Suprapubic skin (tissue), 4 donors: ENCODE measurements at regions not wholly inside any gene's neighbourhood (a gene's known extent, or its start where the extent isn't known, plus 50 kb on each side); places are given as distances from the start of the nearest gene placed in this dataset.

Experiments
- DNase-seq, 2 donors: peaks; one replicate each; pipeline ENCODE4 v3.0.0-alpha.2; 2019; ENCODE audit warnings: low spot score in 2 of 2
- H3K27ac ChIP-seq: fragments of 200-600 bp; sonication (generic); one replicate; pipeline ENCODE4 v1.5.1; 2019
- H3K27me3 ChIP-seq: fragments of 200-600 bp; sonication (generic); one replicate; pipeline ENCODE4 v1.5.1; 2019
- H3K36me3 ChIP-seq: fragments of 200-600 bp; sonication (generic); one replicate; pipeline ENCODE4 v1.5.1; 2019
- H3K4me1 ChIP-seq: fragments of 200-600 bp; sonication (generic); one replicate; pipeline ENCODE4 v1.5.1; 2019
- H3K4me3 ChIP-seq: fragments of 200-600 bp; sonication (generic); one replicate; pipeline ENCODE4 v1.5.1; 2019; ENCODE audit warnings: mild to moderate bottlenecking
- H3K9me3 ChIP-seq: fragments of 200-600 bp; sonication (generic); one replicate; pipeline ENCODE4 v1.5.1; 2019
- CTCF ChIP-seq, 2 donors: fragments of 200-600 bp in 1 of 2; fragments of 450-650 bp in 1 of 2; sonication (generic) in 1 of 2; IDR thresholded peaks; one replicate each; pipeline ENCODE4 v1.5.1; 2016 to 2019; ENCODE audit warnings: antibody characterized with exemption in 2 of 2, mild to moderate bottlenecking in 1 of 2, moderate library complexity in 1 of 2
- EP300 ChIP-seq: sonication (generic); formaldehyde crosslinking; IDR thresholded peaks from one replicate; pipeline ENCODE4 v1.6.1; 2017; ENCODE audit warnings: antibody characterized with exemption
- POLR2A ChIP-seq, 2 donors: fragments of 450-650 bp; IDR thresholded peaks; one replicate each; pipeline ENCODE4 v1.6.1; 2017; ENCODE audit warnings: antibody characterized with exemption in 2 of 2, mild to moderate bottlenecking in 2 of 2, moderate library complexity in 2 of 2
- POLR2AphosphoS5 ChIP-seq, 3 donors: sonication (generic); formaldehyde crosslinking; IDR thresholded peaks; one replicate each; pipeline ENCODE4 v1.6.1; 2017; ENCODE audit warnings: antibody characterized with exemption in 3 of 3
- WGBS: methylation state at CpG from one replicate; pipeline ENCODE4 v1.1.5; 2018; 5-methylcytosine and 5-hydroxymethylcytosine counted together

GRCh38 chr17:13727441-13728171 lies 125.9 kb upstream of the HS3ST3A1 start:
- DNase-seq: no peak
- Histone ChIP-seq H3K27ac (no peak overlapping the region), H3K4me1 (no peaks in the 10 kb centered on the region), H3K4me3 (no peak overlapping the region), H3K36me3 (no peaks in the 10 kb centered on the region), H3K9me3 (no peaks in the 10 kb centered on the region), H3K27me3 (no peaks in the 10 kb centered on the region)
- 72% methylated on average over 6 of the region's 6 CpGs for WGBS
- no peak for TF ChIP-seq CTCF (IDR thresholded peaks at IDR 0.05)
- no peak for TF ChIP-seq EP300
- TF ChIP-seq POLR2AphosphoS5 (IDR thresholded peaks at IDR 0.05): no peak
- no peak for TF ChIP-seq POLR2A (IDR thresholded peaks at IDR 0.05)

- H3K4me3 ChIP-seq: no peak overlapping the region
- no peaks in the 10 kb centered on the region for H3K9me3 ChIP-seq
- H3K27me3 ChIP-seq: no peaks in the 10 kb centered on the region
- DNase-seq: no peak
- no peaks in the 10 kb centered on the region for H3K4me1 ChIP-seq
- TF ChIP-seq POLR2A (IDR thresholded peaks at IDR 0.05): no peak
- no peak for TF ChIP-seq EP300
- TF ChIP-seq POLR2AphosphoS5 (IDR thresholded peaks at IDR 0.05): no peak
- no peak for TF ChIP-seq CTCF (IDR thresholded peaks at IDR 0.05)
- WGBS: 73% methylated on average over 4 of the region's 4 CpGs
- H3K27ac ChIP-seq: no peak overlapping the region
- H3K36me3 ChIP-seq: no peaks in the 10 kb centered on the region
These were observed 127.1 kb upstream of the HS3ST3A1 start for GRCh38 chr17:13728781-13729180.

- Histone ChIP-seq H3K36me3 (no peaks in the 10 kb centered on the region), H3K9me3 (no peaks in the 10 kb centered on the region), H3K4me3 (no peak overlapping the region), H3K27me3 (no peaks in the 10 kb centered on the region), H3K27ac (no peak overlapping the region), H3K4me1 (no peaks in the 10 kb centered on the region)
- DNase-seq: no peak
- 95% methylated on average over 10 of the region's 10 CpGs for WGBS
- TF ChIP-seq CTCF (IDR thresholded peaks at IDR 0.05): no peak
These were observed 127.9 kb upstream of the HS3ST3A1 start for GRCh38 chr17:13729466-13730134.

- 57% methylated on average over 1 of the region's 1 CpG for WGBS
- no peaks in the 10 kb centered on the region for H3K9me3 ChIP-seq
- no peak overlapping the region for H3K27ac ChIP-seq
- H3K36me3 ChIP-seq: no peaks in the 10 kb centered on the region
- H3K4me1 ChIP-seq: no peaks in the 10 kb centered on the region
- no peak for TF ChIP-seq POLR2A (IDR thresholded peaks at IDR 0.05)
- no peak for TF ChIP-seq EP300
- no peak for TF ChIP-seq CTCF (IDR thresholded peaks at IDR 0.05)
- no peak for DNase-seq
- no peaks in the 10 kb centered on the region for H3K27me3 ChIP-seq
- no peak overlapping the region for H3K4me3 ChIP-seq
These were observed 133.2 kb upstream of the HS3ST3A1 start for GRCh38 chr17:13734880-13735279.

- DNase-seq: no peak
These were observed 133.7 kb upstream of the HS3ST3A1 start for GRCh38 chr17:13735444-13735843.

More at GRCh38 chr17:13735444-13735843, 133.7 kb upstream of the HS3ST3A1 start:
- TF ChIP-seq POLR2A (IDR thresholded peaks at IDR 0.05): no peak
- TF ChIP-seq EP300: no peak
- no peak for TF ChIP-seq POLR2AphosphoS5 (IDR thresholded peaks at IDR 0.05)
- TF ChIP-seq CTCF (IDR thresholded peaks at IDR 0.05): no peak
- H3K4me1 ChIP-seq: no peaks in the 10 kb centered on the region
- H3K36me3 ChIP-seq: no peaks in the 10 kb centered on the region
- no peak overlapping the region for H3K4me3 ChIP-seq
- WGBS: 67% methylated on average over 2 of the region's 2 CpGs
- no peaks in the 10 kb centered on the region for H3K27me3 ChIP-seq
- H3K9me3 ChIP-seq: no peaks in the 10 kb centered on the region
- H3K27ac ChIP-seq: no peak overlapping the region
